ENCODE measurements at regions not wholly inside any gene's neighbourhood (a gene's known extent, or its start where the extent isn't known, plus 50 kb on each side); places are given as distances from the start of the nearest gene placed in this dataset.

GRCh38 chr1:172753964-172754363 is 95.1 kb downstream of the FASLG start:
- no peak for DNase-seq (ENCODE audit: low read depth)
- no peak for TF ChIP-seq CTCF (IDR thresholded peaks at IDR 0.05; ENCODE audit: insufficient read depth, low read length)
- no peak overlapping the region for H3K4me3 ChIP-seq (ENCODE audit: low read depth, low read length)

GRCh38 chr1:172754609-172755008 is 95.7 kb downstream of the FASLG start:
- no peak for TF ChIP-seq CTCF (IDR thresholded peaks at IDR 0.05; ENCODE audit: insufficient read depth, low read length)
- H3K4me3 ChIP-seq (ENCODE audit: low read depth, low read length) = no peak overlapping the region
- no peak for DNase-seq (ENCODE audit: low read depth)

GRCh38 chr1:172755099-172755498 is 96.2 kb downstream of the FASLG start:
- no peak for DNase-seq (ENCODE audit: low read depth)
- no peak for TF ChIP-seq CTCF (IDR thresholded peaks at IDR 0.05; ENCODE audit: insufficient read depth, low read length)
- no peak overlapping the region for H3K4me3 ChIP-seq (ENCODE audit: low read depth, low read length)

GRCh38 chr1:172756024-172756423 is 97.1 kb downstream of the FASLG start:
- DNase-seq (ENCODE audit: low read depth) = no peak
- no peak overlapping the region for H3K4me3 ChIP-seq (ENCODE audit: low read depth, low read length)
- no peak for TF ChIP-seq CTCF (IDR thresholded peaks at IDR 0.05; ENCODE audit: insufficient read depth, low read length)

GRCh38 chr1:172758259-172758658 is 99.4 kb downstream of the FASLG start:
- no peak for DNase-seq (ENCODE audit: low read depth)
- no peak overlapping the region for H3K4me3 ChIP-seq (ENCODE audit: low read depth, low read length)

GRCh38 chr1:172760121-172760520 is 101.2 kb downstream of the FASLG start:
- no peak overlapping the region for H3K4me3 ChIP-seq (ENCODE audit: low read depth, low read length)
- TF ChIP-seq CTCF (IDR thresholded peaks at IDR 0.05; ENCODE audit: insufficient read depth, low read length) = no peak
- no peak for DNase-seq (ENCODE audit: low read depth)

More at GRCh38 chr1:172758259-172758658, 99.4 kb downstream of the FASLG start:
- TF ChIP-seq CTCF (IDR thresholded peaks at IDR 0.05; ENCODE audit: insufficient read depth, low read length) = no peak
